GM21367 (cell line): ENCODE measurements at regions not wholly inside any gene's neighbourhood (a gene's known extent, or its start where the extent isn't known, plus 50 kb on each side); places are given as distances from the start of the nearest gene placed in this dataset.
"Not testable (repeated sequence)": the region's sequence is repeated elsewhere in the genome, so short reads cannot be mapped to it uniquely, and the experiment has no call there.

Experiments
- ATAC-seq: cut with Tn5 transposase; IDR thresholded peaks from one replicate; pipeline ENCODE4 v1.9.1; 2021; ENCODE audit not compliant: unreplicated experiment

GRCh38 chrX:67213686-67214085 lies 330.1 kb upstream of the AR start:
- not testable (repeated sequence) for ATAC-seq

- no peak for ATAC-seq
Measured at GRCh38 chrX:67207912-67208311, 335.9 kb upstream of the AR start.

GRCh38 chrX:67159437-67159836 lies 384.4 kb upstream of the AR start:
- ATAC-seq: no peak

DNA sequence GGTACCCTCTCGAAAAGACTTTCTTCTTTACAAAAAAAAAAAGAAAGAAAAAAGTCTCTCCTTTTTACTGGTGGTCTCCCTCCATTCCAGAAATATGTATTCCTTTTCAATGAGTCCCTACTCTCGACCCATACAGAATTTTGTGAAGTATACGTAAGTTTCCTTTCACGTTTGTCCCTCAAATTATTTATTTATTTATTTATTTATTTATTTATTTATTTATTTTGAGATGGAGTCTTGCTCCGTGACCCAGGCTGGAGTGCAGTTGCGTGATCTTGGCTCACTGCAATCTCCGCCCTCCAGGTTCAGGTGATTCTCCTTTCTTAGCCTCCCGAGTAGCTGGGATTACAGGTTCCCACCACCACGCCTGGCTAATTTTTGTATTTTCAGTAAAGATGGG lies 429.2 kb upstream of the AR start:
- no peak for ATAC-seq

- no peak for ATAC-seq
Measured at GRCh38 chrX:67105758-67106116, 438.1 kb upstream of the AR start.

DNA sequence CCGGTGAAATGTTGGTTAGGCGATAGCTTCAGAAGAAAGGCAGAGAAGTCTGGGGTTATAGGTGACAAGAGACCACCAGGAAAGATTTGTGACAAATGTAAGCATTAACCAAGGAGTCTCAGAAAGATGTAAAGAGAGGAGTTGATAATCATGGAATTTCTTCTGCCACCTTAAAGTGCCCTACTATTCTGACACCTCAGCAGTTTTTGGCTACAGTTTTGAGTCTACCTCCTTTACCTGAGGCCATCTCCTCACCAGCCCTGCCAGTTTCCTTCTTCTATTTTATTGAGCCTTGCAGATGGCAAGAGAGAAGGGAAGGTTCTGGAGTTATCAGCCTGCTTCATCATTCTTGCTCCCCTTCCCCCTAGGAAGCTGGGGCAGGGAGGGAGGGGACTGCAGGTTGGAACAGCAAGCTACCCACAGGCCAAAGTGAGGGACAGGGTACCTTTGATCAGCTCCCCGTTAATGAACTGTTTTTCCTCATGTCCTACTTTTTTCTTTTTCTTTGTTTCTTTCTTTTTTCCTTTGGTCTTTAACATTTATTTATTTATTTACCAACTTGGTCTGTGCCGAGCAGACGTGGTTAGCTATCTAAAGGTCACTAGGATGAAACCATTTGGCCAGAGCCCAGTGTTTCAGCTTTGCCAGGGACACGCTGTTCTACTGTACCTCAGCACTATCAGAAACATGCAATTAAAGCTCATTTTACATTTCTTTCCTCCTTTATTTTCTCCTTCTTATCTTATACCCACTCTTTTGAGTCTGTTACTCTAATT lies 438.7 kb upstream of the AR start:
- no peak for ATAC-seq

DNA sequence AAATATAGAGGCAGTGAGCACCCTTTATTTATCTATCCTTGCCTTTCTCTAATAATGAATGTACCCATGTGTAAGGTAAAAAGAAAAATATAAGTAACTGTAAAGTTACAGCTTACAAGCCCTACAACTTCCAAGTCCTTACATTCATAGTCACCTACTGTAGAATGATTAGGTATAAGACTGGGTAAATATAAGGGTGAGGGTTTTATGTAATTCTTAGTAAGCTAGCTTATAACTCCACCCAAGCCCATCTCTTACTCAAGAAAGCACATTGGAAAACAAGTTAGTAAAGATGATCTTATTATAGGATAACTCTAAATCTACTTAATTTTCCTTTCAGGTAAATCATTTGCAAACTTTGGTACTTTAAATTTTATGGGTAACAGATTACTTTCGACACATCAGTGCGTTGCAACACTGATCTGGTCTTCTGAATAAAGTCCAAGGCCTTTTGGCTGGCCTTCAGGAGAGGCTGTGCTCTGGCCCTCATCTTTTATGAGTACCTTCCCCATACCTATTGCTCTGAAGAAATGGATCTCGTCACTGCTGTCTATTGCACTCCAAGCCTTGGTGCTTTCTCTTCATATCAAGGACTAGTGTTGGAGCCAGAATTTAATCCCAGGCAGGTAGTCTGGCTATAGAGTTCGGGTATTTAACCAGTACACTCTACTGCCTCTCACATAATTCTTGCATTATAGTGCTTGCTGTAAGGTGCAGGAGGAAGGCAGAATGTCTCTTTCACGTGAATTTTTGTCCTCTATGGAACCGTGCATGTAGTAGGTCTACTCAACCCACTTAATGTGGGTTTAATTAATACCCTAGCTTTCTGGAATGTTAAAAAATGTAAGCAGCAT lies 443.6 kb upstream of the AR start:
- ATAC-seq: no peak

GRCh38 chrX:67094061-67094460 lies 449.8 kb upstream of the AR start:
- ATAC-seq: no peak

DNA sequence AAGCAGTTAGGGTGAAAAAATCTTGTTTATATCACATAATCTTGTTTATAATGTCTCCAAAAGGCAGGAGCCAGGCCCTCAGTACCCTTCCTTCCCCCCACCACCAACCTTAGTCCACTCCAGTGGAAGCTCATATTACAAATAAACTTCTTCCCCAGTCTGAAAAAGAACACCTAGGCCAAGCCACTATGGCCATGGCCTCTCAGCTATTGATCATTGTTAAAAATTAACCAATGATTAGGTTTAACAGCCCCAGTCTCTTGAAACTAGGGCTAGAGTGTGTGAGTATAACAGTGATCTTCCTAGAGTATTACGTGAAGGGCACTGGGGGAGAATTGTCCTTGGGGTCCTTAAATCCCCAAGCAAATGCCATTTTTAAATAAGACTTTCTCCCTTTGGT lies 411.9 kb upstream of the EDA2R start:
- no peak for ATAC-seq

DNA sequence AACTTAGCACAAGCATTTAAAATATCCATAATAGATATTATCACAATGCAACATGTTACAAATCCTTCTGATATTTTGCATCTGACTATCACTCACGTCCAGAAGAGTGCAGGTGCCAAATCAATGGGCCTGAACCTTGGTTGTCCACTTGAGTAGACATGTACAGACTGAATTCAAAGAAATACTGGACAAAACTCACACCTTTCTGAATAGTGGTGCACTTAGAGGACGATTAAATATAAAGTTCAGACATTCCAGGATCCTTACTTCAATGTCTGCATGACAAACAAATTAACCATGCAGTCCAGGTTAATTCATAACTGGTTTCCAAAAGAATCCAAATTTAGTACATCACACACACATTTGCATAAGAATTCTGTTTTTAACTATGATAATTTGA lies 406.0 kb upstream of the EDA2R start:
- ATAC-seq: no peak

DNA sequence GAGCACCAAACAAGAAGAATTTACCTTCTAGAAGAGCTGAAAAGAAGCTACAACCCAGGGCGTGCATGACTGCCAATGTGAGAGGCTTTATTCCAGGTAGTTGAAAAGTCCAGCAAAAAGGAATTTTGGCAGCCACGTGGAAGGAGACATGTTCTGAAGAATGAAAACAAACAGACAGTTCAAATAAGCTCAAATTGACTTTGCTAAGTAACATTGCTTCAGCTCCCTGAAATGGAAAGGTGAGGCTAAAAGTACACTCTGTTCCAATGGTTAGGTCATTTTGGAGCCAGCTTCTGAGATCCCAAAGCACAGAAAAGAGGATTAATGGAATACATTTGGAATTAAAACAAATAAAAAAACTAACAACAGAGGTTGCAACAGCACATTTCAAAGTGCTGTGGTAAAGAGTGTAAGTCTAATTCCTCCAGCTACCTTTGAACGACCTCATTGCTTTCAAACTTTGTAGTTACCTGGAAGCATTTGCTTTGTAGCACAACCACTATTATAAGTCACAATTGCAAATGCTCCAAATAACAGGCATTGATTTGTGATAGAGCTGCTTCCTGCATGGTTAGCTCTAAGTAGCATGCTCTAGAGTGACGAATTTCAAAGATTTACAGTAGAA lies 405.3 kb upstream of the EDA2R start:
- ATAC-seq: no peak

DNA sequence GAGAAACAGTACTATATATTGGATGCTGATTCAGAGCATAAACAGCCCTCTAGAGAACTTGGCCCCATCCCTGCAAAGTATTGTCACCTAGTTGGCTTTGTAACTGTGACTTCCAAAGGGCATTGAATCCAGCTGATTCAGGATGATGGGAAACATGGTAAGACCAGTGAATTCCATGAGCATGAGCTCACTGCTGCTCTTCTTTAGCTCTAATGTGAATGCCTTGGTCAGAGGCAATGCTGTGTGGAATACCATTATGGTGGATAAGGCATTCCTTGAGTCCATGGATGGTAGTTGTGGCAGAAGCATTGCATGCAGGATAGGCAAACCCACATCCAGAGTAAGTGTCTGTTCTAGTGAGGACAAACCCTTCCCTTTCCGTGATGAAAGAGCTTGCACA lies 365.6 kb upstream of the EDA2R start:
- no peak for ATAC-seq

- ATAC-seq: no peak
Measured at GRCh38 chrX:66994729-66995128, 355.9 kb upstream of the EDA2R start.

DNA sequence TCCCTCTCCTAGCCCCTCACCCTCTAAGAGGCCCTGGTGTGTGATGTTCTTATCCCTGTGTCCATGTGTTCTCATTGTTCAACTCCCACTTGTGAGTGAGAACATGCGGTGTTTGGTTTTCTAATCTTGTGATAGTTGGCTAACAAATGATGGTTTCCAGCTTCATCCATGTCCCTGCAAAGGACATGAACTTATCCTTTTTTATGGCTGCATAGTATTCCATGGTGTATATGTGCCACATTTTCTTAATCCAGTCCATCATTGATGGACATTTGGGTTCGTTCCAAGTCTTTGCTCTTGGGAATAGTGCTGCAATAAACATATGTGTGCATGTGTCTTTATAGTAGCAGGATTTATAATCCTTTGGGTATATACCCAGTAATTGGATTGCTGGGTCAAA lies 353.2 kb upstream of the EDA2R start:
- not testable (repeated sequence) for ATAC-seq

DNA sequence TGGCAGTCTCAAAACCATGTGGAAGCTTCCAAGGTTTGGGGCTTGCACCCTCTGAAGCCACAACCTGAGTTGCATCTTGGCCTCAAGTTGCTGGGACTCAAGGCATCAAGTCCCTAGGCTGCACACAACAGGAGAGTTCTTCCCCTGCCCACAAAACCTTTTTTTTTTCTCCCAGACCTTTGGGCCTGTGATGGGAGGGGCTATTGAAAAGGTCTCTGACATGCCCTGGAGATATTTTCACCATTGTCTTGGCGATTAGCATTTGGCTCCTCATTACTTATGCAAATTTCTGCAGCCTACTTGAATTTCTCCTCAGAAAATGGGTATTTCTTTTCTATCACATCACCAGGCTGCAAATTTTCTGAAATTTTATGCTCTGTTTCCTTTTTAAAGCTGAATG lies 349.5 kb upstream of the EDA2R start:
- no peak for ATAC-seq

GRCh38 chrX:66961665-66962064 lies 322.8 kb upstream of the EDA2R start:
- ATAC-seq: no peak

GRCh38 chrX:66931713-66932112 lies 292.8 kb upstream of the EDA2R start:
- no peak for ATAC-seq

DNA sequence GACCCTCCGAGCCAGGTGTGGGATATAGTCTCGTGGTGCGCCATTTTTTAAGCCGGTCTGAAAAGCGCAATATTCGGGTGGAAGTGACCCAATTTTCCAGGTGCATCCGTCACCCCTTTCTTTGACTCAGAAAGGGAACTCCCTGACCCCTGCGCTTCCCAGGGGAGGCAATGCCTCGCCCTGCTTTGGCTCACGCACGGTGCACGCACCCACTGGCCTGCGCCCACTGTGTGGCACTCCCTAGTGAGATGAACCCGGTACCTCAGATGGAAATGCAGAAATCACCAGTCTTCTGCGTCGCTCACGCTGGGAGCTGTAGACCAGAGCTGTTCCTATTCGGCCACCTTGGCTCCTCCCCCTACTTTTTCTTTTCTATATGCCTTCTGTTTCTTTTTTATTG lies 291.6 kb upstream of the EDA2R start:
- ATAC-seq: not testable (repeated sequence)

DNA sequence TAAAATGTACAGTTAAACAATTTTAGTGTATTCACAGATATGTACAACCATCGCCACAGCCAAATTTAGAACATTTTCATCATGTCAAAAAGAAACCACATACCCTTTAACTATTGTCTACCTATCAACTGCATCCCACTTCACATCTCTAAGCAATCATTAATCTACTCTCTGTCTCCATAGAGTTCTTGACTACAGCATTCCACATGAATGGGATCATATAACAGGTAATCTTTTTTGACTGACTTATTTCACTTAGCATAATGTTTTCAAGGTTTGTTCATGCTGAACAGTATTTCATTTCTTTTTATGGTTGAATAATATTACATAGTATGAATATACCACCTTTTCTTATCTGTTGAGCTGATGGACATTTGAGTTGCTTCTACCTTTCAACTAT lies 281.4 kb upstream of the EDA2R start:
- ATAC-seq: no peak

DNA sequence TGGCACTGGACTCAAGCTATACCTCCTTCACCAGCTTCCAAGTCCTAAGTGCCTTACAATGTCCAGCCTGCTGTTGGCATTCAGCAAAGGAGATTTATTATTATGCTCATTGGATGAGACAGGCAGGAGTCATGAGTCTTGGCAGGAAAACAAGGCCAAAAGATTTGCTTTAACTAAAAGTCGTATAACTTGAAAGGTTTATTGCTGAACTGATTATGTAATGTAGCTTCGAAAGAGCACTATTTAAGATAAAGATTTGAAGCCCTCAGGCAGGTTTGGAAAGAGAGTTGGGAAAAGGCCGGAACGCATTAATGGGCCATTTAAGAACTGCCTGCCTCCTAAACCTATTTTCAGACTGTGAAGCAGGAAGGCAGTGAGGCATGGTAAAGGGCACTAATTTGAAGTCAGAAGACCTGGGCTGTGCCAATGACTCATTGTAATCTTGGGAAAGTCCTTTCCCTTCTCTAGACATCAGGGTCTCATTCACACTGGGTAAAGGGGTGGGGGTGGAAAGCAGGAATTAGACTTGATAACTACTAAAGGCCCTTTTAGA lies 280.5 kb upstream of the EDA2R start:
- ATAC-seq: no peak

GRCh38 chrX:66918511-66918910 lies 279.6 kb upstream of the EDA2R start:
- no peak for ATAC-seq

GRCh38 chrX:66915893-66916292 lies 277.0 kb upstream of the EDA2R start:
- no peak for ATAC-seq
